AG09309 (cell line): ENCODE measurements at regions not wholly inside any gene's neighbourhood (a gene's known extent, or its start where the extent isn't known, plus 50 kb on each side); places are given as distances from the start of the nearest gene placed in this dataset.

Experiments
- DNase-seq: peaks from one replicate; pipeline ENCODE4 v3.0.0-alpha.2; 2010; ENCODE audit warnings: low read depth
- H3K4me3 ChIP-seq: 2 replicates; pipeline ENCODE4 v1.5.1; 2011; ENCODE audit warnings: mild to moderate bottlenecking, low read depth, low read length, moderate library complexity; ENCODE audit not compliant: control insufficient read depth
- CTCF ChIP-seq: IDR thresholded peaks from 2 replicates; pipeline ENCODE4 v1.5.1; 2011; ENCODE audit warnings: mild to moderate bottlenecking, low read depth, low read length, inconsistent platforms; ENCODE audit not compliant: insufficient read depth, control insufficient read depth; ENCODE audit errors: missing control alignments

DNA sequence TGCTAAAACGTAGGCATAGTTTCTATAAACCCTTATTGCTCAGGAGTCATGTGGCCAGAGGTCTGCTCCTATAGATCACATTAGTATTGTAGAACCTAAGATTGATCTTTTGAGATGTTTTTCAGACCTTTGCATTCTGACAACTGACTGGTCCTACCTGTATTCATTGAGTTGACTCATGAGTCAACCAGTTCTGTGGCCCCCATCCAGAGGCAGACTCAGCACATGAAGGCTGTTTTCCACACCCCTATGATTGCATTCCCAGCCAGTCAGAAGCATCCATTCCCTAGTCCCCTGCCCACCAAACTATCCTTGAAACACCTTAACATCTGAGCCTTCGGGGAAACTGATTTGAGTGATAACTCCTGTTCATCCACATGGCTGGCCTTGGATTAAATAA lies 451.7 kb downstream of the SIPA1L2 start:
- no peak overlapping the region for H3K4me3 ChIP-seq
- no peak for TF ChIP-seq CTCF
- no peak for DNase-seq

DNA sequence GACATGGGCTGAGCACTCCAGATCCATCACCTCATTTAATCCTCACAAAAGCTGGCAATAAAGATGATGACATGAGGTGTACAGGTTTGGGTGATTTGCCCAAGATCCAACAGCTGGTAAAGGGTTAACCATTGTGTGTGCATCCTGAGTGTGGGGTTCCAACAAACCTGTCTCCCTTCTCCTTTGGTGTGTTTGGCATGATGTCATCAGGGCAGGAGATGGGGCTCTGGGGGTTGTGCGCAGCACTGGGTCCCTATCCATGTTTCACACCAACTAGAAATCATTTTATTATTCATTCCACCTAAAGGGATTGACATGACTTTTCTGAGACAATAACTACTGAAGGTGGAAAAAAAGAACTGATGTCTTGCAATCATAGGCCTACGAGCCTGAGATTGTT lies 452.5 kb downstream of the SIPA1L2 start:
- no peak for DNase-seq
- no peak for TF ChIP-seq CTCF
- no peak overlapping the region for H3K4me3 ChIP-seq

DNA sequence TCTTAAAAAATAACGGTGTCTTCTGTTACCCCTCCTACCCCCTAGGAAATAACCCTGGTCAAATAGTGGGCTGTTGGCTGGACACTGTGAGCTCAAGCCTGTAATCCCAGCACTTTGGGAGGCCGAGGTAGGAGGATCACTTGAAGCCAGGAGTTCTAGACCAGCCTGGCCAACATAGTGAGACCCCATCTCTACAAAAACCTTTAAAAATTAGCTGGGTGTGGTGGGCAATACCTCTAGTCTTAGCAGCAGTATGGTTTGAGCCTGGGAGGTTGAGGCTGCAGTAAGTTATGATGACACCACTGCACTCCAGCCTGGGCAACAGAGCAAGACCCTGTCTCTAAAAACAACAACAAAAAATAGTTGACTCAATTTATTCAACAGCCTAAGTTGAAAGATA lies 453.7 kb downstream of the SIPA1L2 start:
- no peak for TF ChIP-seq CTCF
- DNase-seq: no peak
- H3K4me3 ChIP-seq: no peak overlapping the region

GRCh38 chr1:232174306-232174705 lies 455.6 kb downstream of the SIPA1L2 start:
- no peak for DNase-seq
- H3K4me3 ChIP-seq: no peak overlapping the region
- no peak for TF ChIP-seq CTCF

DNA sequence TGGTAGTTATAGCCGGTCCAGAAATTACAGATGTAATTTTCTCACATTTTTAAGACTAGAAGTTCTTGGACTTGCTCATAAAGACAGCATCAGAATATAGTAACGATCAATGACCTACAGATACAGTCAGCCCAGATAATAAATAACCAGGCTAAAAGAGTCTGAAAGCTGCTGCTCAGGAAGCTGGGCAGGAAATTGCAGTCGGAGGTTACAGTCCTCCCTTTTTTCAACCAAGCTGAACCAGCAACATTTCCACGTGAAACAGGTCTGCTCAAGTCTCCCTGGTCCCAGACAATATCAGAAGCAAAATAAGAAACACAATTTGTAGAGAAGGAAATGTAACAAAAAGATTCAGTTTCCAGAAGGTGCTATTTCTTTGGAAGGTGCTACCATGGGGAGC lies 457.4 kb downstream of the SIPA1L2 start:
- DNase-seq: no peak
- TF ChIP-seq CTCF: no peak
- H3K4me3 ChIP-seq: no peak overlapping the region

GRCh38 chr1:232170909-232171308 lies 459.0 kb downstream of the SIPA1L2 start:
- no peak for DNase-seq
- H3K4me3 ChIP-seq: no peak overlapping the region
- peak; percentile 20 for TF ChIP-seq CTCF

DNA sequence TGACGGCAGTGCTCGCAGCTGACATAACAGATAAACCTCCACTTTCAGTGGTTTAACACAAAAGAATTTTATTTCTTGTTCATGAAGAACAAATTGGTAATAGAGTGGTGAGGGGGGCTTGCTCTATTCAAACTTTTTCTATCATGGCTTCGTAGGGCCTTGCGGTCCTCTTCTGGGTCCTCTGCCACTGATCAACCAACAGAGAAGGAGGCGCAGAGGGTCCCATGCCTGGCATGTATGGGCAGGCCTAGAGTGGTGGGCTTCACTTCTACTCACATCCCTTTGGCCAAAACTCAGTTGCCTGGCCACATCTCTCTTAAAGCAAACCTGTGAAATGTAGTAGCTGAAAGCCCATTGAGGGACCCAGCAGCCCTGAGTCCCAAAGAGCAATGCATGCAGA lies 460.5 kb downstream of the SIPA1L2 start:
- TF ChIP-seq CTCF: no peak
- H3K4me3 ChIP-seq: no peak overlapping the region

More for the DNA sequence above, 460.5 kb downstream of the SIPA1L2 start:
- no peak for DNase-seq
